ENCODE measurements at regions not wholly inside any gene's neighbourhood (a gene's known extent, or its start where the extent isn't known, plus 50 kb on each side); places are given as distances from the start of the nearest gene placed in this dataset.

DNA sequence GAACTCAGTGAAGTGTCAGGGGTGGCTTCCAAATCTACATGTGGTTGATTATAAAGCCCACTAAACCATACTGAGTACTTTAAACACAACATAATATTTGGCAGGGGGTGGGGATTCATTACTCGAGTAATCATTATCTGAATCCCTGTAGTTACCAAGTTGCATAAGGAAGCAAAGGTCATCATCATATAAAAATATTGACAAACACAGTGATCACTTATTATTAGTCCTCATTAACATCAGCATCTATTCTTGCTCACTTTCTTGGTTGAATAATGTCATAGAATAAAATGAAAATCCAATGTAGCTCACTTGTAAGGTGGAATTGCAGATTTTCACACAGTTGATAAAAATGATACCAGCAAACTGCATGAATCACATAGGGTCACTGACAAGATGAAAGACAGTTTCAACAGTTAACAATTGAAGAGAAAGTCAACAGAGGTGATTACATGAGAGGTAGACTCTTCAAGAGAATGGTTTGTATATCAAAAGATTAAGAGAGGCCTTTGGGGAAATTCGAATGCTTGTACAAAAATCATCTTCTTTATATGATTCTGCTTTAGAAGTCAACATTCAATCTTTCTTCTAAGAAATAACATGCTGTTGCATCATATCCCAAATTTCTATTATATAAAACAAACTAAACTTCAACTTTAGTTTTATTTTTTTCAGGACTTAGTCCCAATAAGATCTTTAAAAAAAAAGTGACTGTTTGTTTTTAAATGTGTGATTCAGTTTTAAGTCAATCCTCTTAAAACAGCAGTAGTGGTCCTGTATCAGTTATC is 185.5 kb upstream of the KLF14 start:
- Histone ChIP-seq H3K14ac (ENCODE audit: low read length) (no peak overlapping the region), H2AK5ac (ENCODE audit: low read length) (no peak overlapping the region), H3K23ac (ENCODE audit: low read length) (no peak overlapping the region), H2BK120ac (ENCODE audit: insufficient read depth, low read length, poor library complexity) (no peak overlapping the region), H3K27ac (ENCODE audit: low read depth, low read length) (no peak overlapping the region), H3K4me3 (ENCODE audit: low read depth, low read length) (no peak overlapping the region), H3K4me1 (ENCODE audit: control insufficient read depth in 1 of 2, insufficient read depth in 2 of 2, low read length in 2 of 2) (peaks cover 11 to 13% of the 10 kb centered on the region in 2 experiments), H3K18ac (ENCODE audit: low read length) (no peak overlapping the region), H3K27me3 (ENCODE audit: insufficient read depth, low read length) (no peaks in the 10 kb centered on the region), H4K12ac (ENCODE audit: low read depth, low read length) (no peak overlapping the region), H3K79me2 (ENCODE audit: control insufficient read depth, insufficient read depth, low read length, poor library complexity) (no peaks in the 10 kb centered on the region), H2AFZ (ENCODE audit: insufficient read depth, low read length, poor library complexity) (no peak overlapping the region), H3K4ac (ENCODE audit: low read depth, low read length) (no peak overlapping the region), H4K8ac (ENCODE audit: low read depth, low read length) (no peak overlapping the region), H3K4me2 (ENCODE audit: low read length) (no peak overlapping the region), H2BK12ac (ENCODE audit: low read length) (no peak overlapping the region), H3K36me3 (ENCODE audit: control insufficient read depth in 1 of 2, insufficient read depth in 2 of 2, low read length in 2 of 2) (no peaks in the 10 kb centered on the region), H2BK5ac (ENCODE audit: low read depth, low read length, poor library complexity) (no peak overlapping the region), H3K79me1 (ENCODE audit: low read length) (peaks cover 2% of the 10 kb centered on the region), H3K9me3 (ENCODE audit: insufficient read depth, low read depth, low read length) (peaks cover 2% of the 10 kb centered on the region), H3K9ac (ENCODE audit: low read length) (no peak overlapping the region), H4K91ac (ENCODE audit: low read depth, low read length) (no peak overlapping the region)
- no peak for DNase-seq
- WGBS (ENCODE audit: extremely low coverage, insufficient coverage, insufficient read length), result no CpG with 5 or more reads among the region's 2 CpGs

- Histone ChIP-seq H2BK120ac (ENCODE audit: insufficient read depth, low read length, poor library complexity) (no peak overlapping the region), H3K27ac (ENCODE audit: low read depth, low read length) (no peak overlapping the region), H3K4me2 (ENCODE audit: low read length) (no peak overlapping the region), H3K79me2 (ENCODE audit: control insufficient read depth, insufficient read depth, low read length, poor library complexity) (no peaks in the 10 kb centered on the region), H3K14ac (ENCODE audit: low read length) (no peak overlapping the region), H3K27me3 (ENCODE audit: insufficient read depth, low read length) (no peaks in the 10 kb centered on the region), H2BK12ac (ENCODE audit: low read length) (no peak overlapping the region), H3K4me1 (ENCODE audit: control insufficient read depth in 1 of 2, insufficient read depth in 2 of 2, low read length in 2 of 2) (peaks cover 11 to 13% of the 10 kb centered on the region in 2 experiments), H4K91ac (ENCODE audit: low read depth, low read length) (no peak overlapping the region), H3K18ac (ENCODE audit: low read length) (no peak overlapping the region), H3K9me3 (ENCODE audit: insufficient read depth, low read depth, low read length) (peaks cover 2% of the 10 kb centered on the region), H3K79me1 (ENCODE audit: low read length) (peaks cover 3% of the 10 kb centered on the region), H4K12ac (ENCODE audit: low read depth, low read length) (no peak overlapping the region), H3K4ac (ENCODE audit: low read depth, low read length) (no peak overlapping the region), H2AK5ac (ENCODE audit: low read length) (no peak overlapping the region), H3K36me3 (ENCODE audit: control insufficient read depth in 1 of 2, insufficient read depth in 2 of 2, low read length in 2 of 2) (no peaks in the 10 kb centered on the region), H2AFZ (ENCODE audit: insufficient read depth, low read length, poor library complexity) (no peak overlapping the region), H3K9ac (ENCODE audit: low read length) (no peak overlapping the region), H3K4me3 (ENCODE audit: low read depth, low read length) (no peak overlapping the region), H2BK5ac (ENCODE audit: low read depth, low read length, poor library complexity) (no peak overlapping the region), H3K23ac (ENCODE audit: low read length) (no peak overlapping the region), H4K8ac (ENCODE audit: low read depth, low read length) (no peak overlapping the region)
- DNase-seq, result no peak
- no CpG with 5 or more reads among the region's 3 CpGs for WGBS (ENCODE audit: extremely low coverage, insufficient coverage, insufficient read length)
Measured at GRCh38 chr7:130920122-130920521, 186.1 kb upstream of the KLF14 start.

- peak overlapping the region; percentile 28 for H3K18ac ChIP-seq (ENCODE audit: low read length)
- no peak overlapping the region for H3K4me2 ChIP-seq (ENCODE audit: low read length)
- no peak overlapping the region for H2AFZ ChIP-seq (ENCODE audit: insufficient read depth, low read length, poor library complexity)
- H3K4me1 ChIP-seq (ENCODE audit: control insufficient read depth in 1 of 2, insufficient read depth in 2 of 2, low read length in 2 of 2), result peaks cover 6 to 11% of the 10 kb centered on the region in 2 experiments
- H4K91ac ChIP-seq (ENCODE audit: low read depth, low read length), result no peak overlapping the region
- H3K4ac ChIP-seq (ENCODE audit: low read depth, low read length), result no peak overlapping the region
- H4K8ac ChIP-seq (ENCODE audit: low read depth, low read length), result peak overlapping the region; percentile 36
- H3K27me3 ChIP-seq (ENCODE audit: insufficient read depth, low read length), result no peaks in the 10 kb centered on the region
- no peak overlapping the region for H3K27ac ChIP-seq (ENCODE audit: low read depth, low read length)
- H3K9me3 ChIP-seq (ENCODE audit: insufficient read depth, low read depth, low read length), result peaks cover 2% of the 10 kb centered on the region
- H2AK5ac ChIP-seq (ENCODE audit: low read length), result no peak overlapping the region
- DNase-seq, result no peak
- H3K36me3 ChIP-seq (ENCODE audit: control insufficient read depth in 1 of 2, insufficient read depth in 2 of 2, low read length in 2 of 2), result no peaks in the 10 kb centered on the region
- H4K12ac ChIP-seq (ENCODE audit: low read depth, low read length), result no peak overlapping the region
- no peak overlapping the region for H2BK120ac ChIP-seq (ENCODE audit: insufficient read depth, low read length, poor library complexity)
- H2BK12ac ChIP-seq (ENCODE audit: low read length), result no peak overlapping the region
- no peak overlapping the region for H3K9ac ChIP-seq (ENCODE audit: low read length)
- peaks cover 3% of the 10 kb centered on the region for H3K79me1 ChIP-seq (ENCODE audit: low read length)
- H2BK5ac ChIP-seq (ENCODE audit: low read depth, low read length, poor library complexity), result no peak overlapping the region
- WGBS (ENCODE audit: extremely low coverage, insufficient coverage, insufficient read length), result no CpG with 5 or more reads among the region's 23 CpGs
- no peaks in the 10 kb centered on the region for H3K79me2 ChIP-seq (ENCODE audit: control insufficient read depth, insufficient read depth, low read length, poor library complexity)
- H3K14ac ChIP-seq (ENCODE audit: low read length), result no peak overlapping the region
- no peak overlapping the region for H3K4me3 ChIP-seq (ENCODE audit: low read depth, low read length)
- no peak overlapping the region for H3K23ac ChIP-seq (ENCODE audit: low read length)
Measured at GRCh38 chr7:130921391-130922180, 187.6 kb upstream of the KLF14 start.

GRCh38 chr7:130922206-130923112 is 188.5 kb upstream of the KLF14 start:
- H3K9ac ChIP-seq (ENCODE audit: low read length), result no peak overlapping the region

More at GRCh38 chr7:130922206-130923112, 188.5 kb upstream of the KLF14 start:
- no peaks in the 10 kb centered on the region for H3K27me3 ChIP-seq (ENCODE audit: insufficient read depth, low read length)
- DNase-seq, result no peak
- no peak overlapping the region for H3K4ac ChIP-seq (ENCODE audit: low read depth, low read length)
- H4K8ac ChIP-seq (ENCODE audit: low read depth, low read length), result no peak overlapping the region
- H2AFZ ChIP-seq (ENCODE audit: insufficient read depth, low read length, poor library complexity), result no peak overlapping the region
- no peak overlapping the region for H2AK5ac ChIP-seq (ENCODE audit: low read length)
- H3K4me2 ChIP-seq (ENCODE audit: low read length), result no peak overlapping the region
- no peak overlapping the region for H3K18ac ChIP-seq (ENCODE audit: low read length)
- H3K4me1 ChIP-seq (ENCODE audit: control insufficient read depth in 1 of 2, insufficient read depth in 2 of 2, low read length in 2 of 2), result peaks cover 6 to 11% of the 10 kb centered on the region in 2 experiments
- H4K12ac ChIP-seq (ENCODE audit: low read depth, low read length), result no peak overlapping the region
- no peak overlapping the region for H2BK5ac ChIP-seq (ENCODE audit: low read depth, low read length, poor library complexity)
- H3K23ac ChIP-seq (ENCODE audit: low read length), result no peak overlapping the region
- no peak overlapping the region for H3K27ac ChIP-seq (ENCODE audit: low read depth, low read length)
- H3K14ac ChIP-seq (ENCODE audit: low read length), result no peak overlapping the region
- H3K79me1 ChIP-seq (ENCODE audit: low read length), result peaks cover 3% of the 10 kb centered on the region
- H3K79me2 ChIP-seq (ENCODE audit: control insufficient read depth, insufficient read depth, low read length, poor library complexity), result no peaks in the 10 kb centered on the region
- WGBS (ENCODE audit: extremely low coverage, insufficient coverage, insufficient read length), result no CpG with 5 or more reads among the region's 4 CpGs
- H4K91ac ChIP-seq (ENCODE audit: low read depth, low read length), result no peak overlapping the region
- H3K36me3 ChIP-seq (ENCODE audit: control insufficient read depth in 1 of 2, insufficient read depth in 2 of 2, low read length in 2 of 2), result no peaks in the 10 kb centered on the region
- no peak overlapping the region for H2BK120ac ChIP-seq (ENCODE audit: insufficient read depth, low read length, poor library complexity)
- no peak overlapping the region for H2BK12ac ChIP-seq (ENCODE audit: low read length)
- peaks cover 2% of the 10 kb centered on the region for H3K9me3 ChIP-seq (ENCODE audit: insufficient read depth, low read depth, low read length)
- no peak overlapping the region for H3K4me3 ChIP-seq (ENCODE audit: low read depth, low read length)

Measured in trophoblast cell (in vitro differentiated cells and primary cell).